Stimulated activated CD4-positive, alpha-beta T cell treated with anti-CD3 and anti-CD28 coated beads, Interleukin-12 subunit alpha, Interleukin-12 subunit beta, amount 100 ng/mL, for 24 hours (primary cell): ENCODE measurements at regions not wholly inside any gene's neighbourhood (a gene's known extent, or its start where the extent isn't known, plus 50 kb on each side); places are given as distances from the start of the nearest gene placed in this dataset.

Experiments
- DNase-seq, 2 experiments: peaks; one replicate each; pipeline ENCODE4 v3.0.0-alpha.2; 2020; ENCODE audit warnings: low read depth in 2 of 2

DNA sequence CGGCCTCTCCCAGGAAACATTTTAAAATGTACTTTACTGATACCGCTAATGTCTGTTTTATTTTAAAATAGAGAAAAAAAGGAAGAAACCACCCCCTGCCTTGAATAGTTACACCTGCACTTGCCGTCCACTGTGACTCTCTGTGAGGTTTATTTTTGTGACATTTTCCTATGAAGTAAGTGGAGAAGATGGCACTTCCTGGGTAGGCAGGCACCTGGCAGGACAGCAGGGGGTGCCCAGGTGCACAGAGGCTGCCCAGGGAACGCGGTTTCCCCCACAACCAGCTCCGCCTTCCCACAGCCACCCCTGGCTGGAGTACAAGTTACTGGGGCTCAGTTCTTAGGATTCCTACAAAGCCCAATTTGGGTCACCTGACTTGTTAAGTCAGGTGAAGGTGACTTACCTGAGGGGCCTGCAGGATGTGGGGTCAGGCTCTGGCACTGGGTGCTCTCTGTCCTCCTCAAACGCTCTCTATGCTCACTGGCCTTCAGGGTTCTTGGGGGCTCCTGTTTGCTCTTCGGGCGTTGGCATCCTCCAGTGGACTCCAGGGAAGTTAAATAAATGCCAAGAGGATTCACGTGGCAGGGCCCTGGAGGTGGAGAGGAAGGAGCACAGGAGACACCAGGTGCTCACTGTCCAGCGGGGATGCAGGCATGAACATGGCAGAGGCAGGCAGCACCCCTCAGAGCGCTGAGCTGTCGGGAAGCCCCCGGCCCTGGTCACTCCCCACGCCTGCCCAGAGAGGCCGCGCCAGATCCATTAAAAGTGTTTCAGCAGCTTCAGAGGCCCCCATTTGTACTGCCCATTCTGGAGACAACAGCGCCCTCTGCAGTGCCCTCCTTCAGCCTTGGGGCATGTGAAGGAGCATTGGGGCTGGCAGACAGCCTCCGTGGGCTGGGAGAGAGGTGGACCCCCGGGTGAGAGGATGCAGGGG, 1021.2 kb downstream of the TBC1D22A start:
- DNase-seq: no peak

DNA sequence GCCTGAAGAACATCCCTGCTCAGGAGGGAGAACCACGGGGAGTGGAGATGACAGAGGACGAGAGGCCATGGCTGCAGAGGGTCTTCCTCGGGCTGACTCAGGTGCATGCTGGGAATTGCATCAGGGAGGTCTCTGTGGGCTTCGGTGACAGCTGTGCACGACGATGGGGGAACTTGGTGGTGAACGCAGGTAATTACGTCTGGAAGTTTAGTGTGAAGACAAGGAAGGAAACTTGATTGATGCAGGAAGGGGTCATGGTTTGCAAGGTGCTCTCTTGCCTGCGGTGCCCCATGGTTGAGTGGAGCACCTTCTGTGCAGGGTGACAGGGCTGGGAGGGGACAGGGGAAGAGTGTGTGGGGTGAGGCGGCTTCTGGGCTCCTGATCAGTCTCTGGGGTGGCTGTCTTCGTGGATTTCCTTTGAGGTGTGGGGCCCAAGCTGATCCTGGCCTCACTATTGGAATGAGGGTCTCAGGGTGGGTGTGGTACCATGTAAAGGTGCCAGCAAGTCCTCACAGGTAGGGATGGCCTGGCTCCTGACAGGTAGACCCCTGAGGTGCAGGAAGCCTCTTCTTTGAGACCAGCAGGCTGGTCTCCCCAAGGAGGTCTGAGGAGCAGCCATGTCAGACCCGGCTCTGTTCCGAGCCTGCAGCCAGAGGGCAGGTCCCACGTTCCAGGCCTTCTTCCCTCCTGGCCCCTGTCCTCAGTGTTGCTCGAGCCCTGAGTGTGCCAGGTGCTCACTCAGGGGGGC, 1020.1 kb downstream of the TBC1D22A start:
- no peak for DNase-seq

DNA sequence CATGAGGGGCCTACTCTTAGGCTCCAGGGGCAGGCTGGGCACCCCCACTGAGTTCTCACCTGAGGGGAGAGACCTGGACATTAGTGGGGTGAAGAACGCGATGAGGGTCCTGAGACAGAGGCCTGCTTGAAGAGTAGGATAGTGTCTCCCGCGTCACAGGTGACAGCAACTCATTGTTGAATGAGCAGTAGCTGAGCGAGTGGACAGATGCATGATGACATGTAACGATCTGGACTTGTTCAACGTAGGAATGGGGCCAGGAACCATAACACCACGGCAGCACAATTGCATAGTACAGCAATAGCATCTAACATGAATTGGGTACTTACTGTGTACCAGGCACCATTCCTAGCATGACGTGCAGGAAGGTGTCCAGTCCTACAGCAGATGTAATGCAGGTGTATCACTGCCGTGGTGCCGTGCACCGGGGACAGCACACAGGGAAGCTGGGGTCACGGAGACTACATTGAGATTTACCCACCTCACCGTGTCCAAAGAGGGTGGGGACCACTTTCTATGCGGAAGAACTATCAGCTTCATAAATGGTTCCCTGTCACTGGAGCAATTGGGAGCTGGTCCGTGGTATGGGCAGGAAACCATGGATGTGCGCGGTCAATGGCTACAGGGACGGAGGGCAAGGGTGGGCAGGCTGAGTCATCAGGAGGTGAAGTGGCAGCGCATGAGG, 1019.1 kb downstream of the TBC1D22A start:
- no peak for DNase-seq

DNA sequence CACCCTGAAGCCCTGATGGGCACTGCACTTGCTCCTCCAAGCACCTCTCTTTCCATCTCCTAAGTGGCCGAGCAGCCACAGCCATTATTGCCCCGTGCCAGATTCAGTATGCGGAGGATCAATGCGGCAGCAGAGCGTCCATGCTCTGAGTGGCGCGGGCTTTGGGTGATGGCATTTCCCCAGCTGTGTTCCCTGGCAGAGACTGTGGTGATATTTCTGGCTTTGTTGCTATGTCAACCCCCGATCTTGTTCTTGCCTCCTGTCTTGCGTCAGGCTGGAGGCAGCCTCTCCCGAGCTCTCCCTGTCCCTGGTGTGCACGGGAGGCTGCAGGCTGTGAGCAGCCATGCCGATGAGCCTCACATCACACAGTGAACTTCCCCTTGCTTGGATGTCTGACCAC, 1018.6 kb downstream of the TBC1D22A start:
- DNase-seq: no peak

DNA sequence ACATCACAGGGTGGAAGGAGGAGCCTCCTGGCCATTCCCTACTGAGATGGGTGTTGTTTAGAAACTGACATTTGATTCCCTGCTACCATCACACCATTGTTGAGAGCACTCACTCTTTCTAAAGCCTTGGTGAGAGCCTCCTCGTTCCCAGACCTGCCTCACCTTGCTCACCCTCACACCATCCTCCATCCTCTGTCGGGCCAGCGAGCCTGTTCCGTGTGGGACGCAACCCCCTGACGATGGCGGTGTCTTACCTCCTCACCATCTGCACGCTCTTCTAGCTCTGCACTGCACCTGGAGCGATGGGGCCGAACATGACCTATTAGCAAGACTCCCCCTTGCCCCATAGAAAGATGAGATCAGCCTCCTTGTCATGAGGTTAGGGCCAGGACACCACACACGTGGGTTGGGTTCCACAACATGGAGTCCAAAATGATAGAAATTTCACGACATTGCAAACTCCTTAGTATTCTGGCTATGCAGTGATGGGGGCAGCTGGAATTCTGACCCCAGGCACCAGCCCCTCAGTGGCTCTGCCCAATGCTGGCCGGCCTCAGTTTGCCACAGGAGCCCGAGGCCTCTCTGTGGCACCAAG, 1017.9 kb downstream of the TBC1D22A start:
- no peak for DNase-seq

DNA sequence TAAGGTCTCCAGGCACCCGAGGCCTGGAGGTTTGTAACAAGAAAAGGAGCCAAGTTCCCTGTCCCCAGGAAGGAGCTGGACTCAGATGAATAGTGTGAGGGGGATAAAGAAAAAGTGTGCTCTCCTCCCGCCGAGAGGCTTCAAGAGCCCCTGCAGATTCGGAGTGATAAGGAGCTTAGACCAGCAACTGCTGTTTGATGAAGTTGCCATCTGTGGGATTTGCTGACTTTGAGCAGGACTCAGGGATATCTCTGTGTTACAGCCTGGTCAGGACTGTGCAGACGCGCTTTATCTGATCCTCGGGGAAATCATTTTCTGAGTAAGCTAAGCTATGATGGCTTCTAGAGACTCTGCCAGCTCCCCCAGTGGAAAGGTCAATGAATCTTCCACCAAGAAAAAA, 1017.0 kb downstream of the TBC1D22A start:
- no peak for DNase-seq

DNA sequence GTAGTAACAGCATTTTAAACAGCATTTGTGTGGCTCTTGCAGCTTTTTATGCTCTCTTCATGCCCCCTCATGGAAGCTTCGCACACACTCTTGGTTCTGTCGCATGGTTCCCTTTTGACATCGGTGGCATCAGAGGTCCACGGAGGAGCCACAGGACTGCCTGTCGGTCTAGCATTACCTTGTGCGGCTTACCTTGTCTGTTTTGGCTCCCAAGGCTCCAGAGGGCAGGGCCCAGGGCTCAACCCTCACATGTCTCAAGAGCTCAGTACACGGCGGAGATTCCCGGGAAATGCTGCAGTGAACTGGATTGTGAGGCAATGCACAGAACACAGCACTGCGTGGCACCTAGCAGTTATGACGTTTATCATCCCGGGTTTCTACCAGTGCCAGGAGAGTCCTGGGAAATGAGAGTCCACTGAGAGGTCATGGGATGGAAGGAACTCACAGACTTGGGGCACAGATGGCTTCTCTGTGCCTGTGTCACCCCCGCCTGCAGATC, 1015.8 kb downstream of the TBC1D22A start:
- DNase-seq: no peak

DNA sequence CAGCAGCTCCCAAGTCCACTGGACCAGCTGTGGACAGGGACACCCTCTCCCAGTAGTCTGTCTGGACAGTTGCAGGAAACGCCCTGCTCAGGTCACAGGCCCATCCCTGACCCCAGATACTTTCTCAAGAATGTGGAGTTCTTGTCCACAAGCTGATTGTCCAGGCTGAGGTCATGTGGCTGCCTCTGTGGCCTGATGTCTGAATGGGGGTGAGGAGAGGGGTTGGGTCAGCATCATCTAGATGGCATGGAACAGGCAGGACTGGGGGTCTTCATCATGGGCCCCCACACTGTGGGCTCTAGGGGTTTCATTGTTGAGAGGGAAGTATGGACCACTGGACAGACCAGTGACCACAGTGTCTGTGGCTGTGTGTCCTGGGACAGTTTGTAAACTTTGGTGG, 1015.0 kb downstream of the TBC1D22A start:
- no peak for DNase-seq

DNA sequence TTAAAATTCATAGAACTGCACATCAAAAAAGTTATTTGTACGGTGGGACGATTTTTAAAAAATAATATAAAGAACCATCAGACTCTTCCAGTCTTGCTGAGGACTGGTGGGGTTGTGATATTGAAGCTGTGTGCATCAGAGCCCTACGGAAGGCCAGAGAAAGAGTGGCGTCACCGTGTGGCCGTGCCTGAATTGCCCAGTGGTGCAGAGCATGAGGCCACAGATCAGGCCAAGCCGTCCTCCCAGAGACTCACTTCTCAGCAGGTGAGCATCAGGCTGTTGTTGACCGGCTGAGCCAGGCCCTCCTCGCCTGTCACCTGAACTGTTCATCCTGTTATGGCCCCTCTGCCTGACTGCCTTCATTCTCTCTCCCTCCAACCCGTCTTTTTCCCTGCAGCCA, 1013.9 kb downstream of the TBC1D22A start:
- no peak for DNase-seq

DNA sequence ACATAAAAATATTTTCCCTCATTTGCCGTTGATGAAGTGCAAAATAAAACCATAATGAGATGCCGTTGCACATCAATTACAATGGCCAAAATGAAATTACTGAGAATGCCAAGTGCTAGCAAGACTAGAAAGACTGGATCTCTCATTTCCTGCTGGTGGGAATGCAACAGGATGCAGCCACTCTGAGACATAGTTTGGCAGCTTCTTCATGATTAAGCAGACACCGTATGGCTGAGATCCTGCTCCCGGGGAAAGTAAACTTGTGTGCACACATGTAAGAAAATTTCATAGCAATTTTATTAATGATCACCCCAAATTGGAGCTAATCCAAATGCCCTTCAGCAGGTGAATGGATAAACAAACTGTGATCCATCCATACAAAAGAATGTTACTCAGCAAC, 1013.2 kb downstream of the TBC1D22A start:
- DNase-seq: no peak

DNA sequence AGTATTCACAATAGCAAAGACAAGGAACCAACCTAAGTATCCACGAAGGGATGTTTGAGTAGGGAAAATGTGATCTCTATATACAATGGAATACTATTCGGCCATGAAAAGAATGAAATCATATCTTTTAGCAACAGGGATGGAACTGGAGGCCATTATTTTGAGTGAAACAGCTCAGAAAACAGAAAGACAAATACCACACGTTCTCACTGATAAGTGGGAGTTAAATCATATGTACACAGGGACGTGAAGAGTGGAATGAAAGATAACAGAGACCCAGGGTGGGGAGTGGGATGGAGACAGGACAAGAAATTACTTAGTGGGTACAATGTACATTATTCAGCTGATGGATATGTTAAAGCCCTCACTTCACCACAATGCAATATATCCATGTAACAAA, 1012.7 kb downstream of the TBC1D22A start:
- DNase-seq: no peak

DNA sequence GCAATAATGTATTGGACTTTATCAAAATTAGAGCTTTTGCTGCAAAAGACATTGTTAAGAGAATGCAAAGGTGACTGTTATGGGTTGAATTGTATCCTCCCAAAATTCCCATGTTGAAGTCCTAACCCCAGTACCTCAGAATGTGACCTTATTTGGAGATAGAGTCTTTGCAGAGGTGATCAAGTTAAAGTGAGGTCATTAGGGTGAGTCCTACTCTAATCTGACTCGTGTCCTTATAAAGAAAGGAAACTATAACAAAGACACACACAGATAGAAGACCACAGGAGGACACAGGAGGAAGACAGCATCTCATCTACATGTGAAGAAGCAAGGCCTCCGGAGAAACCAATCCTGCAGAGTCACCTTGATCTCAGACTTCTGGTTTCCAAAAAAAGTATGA, 1011.2 kb downstream of the TBC1D22A start:
- no peak for DNase-seq

DNA sequence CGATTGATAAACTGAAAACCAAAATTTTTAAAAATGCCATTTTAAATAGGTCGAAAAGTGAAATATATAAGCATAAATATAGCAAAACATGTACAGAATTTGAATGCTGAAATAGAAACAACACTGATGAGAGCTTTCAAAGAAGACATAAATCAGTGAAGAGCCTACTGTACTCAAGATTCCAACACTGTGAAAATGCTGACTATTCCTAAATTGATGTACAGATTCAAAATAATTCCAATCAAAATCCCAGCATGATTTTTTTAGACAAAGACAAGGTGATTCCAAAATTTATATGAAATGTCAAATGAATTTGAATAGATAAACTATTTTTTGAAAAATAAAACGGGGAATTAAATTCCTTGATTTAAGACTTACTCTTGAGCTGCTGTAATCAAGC, 1010.4 kb downstream of the TBC1D22A start:
- DNase-seq: no peak

DNA sequence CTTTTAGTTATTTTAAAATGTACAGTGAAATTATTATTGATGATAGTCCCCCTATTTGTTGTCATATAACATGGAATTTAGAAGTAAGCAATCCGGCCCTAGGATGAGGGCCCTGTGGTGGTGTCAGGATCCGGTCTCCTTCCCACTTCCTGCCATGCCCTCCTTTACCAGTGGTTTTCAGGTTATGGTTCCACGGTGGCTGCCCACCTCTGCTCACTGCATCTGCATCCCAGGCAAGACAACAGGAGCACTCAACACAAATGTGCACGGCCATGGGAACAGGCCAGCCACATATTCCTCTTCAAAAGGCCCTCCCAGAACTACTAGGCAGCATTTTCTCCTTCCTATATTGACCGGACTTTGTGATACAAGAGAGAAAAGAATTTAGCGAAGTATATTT, 1007.2 kb downstream of the TBC1D22A start:
- DNase-seq: no peak

DNA sequence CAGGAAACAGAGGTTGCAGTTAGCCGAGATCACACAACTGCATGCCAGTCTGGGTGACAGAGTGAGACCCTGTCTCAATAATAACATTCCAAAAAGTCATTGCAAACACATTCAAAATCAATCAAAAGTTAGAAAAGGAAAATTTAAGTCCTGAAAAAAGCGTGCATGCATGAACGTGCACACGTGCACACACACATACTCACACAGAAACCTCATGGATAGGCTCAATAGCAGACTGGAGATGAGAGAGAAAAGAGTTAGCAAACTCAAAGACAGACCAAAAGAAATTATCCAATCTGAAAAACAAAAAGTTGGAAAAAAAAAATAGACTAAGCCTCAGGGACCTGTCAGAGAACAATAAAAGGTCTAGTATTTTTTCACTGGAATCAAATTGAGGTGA, 1005.6 kb downstream of the TBC1D22A start:
- DNase-seq: no peak

DNA sequence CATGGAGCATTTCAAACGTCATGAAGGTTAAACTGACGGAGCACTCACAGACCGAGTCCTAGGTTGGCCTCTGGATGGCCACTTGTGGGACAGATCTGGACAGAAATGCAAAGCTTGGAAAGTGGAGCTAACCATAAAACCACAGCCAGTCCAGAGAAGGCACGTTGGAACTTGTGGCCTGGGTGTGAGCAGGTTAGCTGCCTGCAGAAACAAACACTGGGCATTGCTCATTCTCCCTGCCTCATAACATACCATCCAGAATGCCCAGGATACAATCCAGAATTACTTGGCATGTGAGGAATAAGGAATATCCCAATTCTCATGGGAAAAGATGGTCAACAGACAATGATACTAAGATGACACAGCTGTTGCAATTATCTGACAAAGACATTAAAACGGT, 1005.0 kb downstream of the TBC1D22A start:
- no peak for DNase-seq

DNA sequence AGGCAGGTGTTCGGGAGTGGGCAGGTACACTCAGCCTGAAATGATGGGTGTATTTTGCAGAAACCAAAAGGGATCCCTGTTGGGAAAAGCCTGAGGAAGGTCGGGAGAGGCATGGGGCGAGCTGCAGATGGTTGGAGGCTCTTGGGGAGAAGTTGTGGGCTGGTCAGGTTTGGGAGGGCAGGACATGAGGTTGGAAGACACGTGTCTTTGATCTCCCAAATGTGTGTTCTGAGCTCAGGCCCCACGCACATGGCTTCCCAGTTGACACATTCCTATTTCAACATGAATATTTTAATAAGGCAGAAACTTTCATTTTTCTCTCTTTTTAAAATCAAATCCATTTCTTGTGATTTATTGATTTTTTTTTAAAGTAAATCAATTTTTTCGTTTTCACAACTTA, 1003.3 kb downstream of the TBC1D22A start:
- DNase-seq: no peak

DNA sequence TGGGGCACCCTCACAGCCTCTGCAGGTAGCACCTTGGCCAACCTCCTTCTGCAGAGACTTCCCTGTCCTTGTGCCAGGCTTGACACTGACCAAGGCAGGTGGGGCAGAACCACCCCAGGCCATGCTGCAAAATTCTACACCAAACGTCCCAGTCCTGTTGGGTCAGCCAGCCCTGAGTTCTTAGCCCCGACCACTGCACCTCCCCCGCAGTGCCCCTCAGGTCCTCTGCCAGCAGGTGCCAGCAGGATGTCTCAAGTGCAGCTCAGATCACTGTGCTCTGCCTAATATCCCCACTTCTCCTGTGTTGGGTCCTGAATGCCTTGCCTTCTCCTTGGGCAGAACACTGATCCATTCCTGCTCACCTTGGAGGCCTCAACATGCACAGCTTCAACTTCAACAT, 999.7 kb downstream of the TBC1D22A start:
- DNase-seq: no peak

DNA sequence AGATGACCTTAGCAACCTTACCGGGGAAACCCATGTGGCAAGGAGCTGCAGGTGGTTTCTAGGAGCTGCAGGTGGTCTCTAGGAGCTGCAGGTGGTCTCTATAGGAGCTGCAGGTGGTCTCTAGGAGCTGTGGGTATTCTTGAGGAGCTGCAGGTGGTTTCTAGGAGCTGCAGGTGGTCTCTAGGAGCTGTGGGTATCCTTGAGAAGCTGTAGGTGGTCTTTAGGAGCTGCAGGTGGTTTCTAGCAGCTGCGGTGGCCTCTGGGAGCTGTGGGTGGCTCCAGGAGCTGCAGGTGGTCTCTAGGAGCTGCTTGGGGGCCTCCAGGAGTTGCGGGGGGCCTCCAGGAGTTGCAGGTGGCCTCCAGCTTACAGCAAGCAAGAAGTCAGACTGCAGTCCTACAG, 997.5 kb downstream of the TBC1D22A start:
- DNase-seq: no peak

DNA sequence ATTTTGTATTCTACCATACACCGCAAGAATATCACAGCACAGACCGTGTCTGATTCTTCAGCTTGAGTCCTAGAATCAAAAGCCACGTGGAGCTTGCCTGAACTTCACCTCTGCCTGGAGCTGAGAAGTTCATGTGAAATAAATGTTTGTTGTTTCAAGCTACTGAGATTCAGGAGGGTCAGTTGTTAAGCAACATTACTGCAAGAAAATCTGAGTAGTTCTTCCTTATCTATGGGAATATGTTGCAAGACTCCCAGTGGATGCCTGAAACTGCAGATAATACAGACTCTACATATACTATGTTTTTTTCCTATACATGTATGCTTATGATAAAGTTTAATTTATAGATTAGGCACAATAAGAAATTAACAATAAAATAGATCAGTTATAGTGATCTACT, 995.3 kb downstream of the TBC1D22A start:
- no peak for DNase-seq

DNA sequence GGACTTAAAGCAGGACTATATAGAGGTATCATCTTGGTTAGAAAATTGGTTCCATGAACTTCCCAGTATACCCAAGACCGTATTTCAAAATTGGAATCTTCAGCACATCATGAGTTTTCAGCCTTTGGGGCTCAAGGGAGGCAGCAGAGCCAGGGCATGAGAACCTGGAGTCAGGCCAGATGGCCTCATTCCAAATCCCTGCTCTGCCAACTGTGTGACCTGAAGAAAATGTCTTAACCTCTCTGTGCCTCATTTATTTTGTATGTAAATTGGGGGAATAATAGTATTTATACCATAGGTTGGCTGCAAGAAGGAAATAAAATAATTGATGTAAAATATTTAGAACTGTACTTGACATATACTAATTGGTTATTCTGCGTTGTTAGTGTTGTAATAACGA, 987.6 kb downstream of the TBC1D22A start:
- no peak for DNase-seq

DNA sequence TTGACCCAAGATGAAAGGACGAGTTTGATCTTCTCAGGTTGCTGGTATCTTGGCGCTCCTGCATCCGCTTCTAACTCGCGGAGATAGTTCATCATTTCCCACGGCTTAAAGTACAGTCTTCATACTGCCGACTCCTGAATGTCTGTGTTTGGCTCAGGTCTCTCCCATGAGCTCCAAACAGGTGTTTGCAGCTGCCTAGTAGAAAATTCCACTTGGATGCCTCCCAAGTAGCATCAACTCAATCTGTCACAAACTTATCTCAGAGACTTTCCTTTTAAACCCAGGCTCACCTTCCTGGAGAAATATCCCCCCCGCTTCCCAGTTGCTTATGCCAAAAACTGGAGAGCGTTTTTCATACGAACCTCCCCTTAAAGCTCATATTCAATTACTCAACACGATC, 986.5 kb downstream of the TBC1D22A start:
- DNase-seq: no peak
